RWPE1 (cell line): ENCODE measurements at regions not wholly inside any gene's neighbourhood (a gene's known extent, or its start where the extent isn't known, plus 50 kb on each side); places are given as distances from the start of the nearest gene placed in this dataset.

Experiments
- CTCF ChIA-PET: fragments of 350-600 bp; sonication (Branson Sonifier 250); formaldehyde crosslinking; extraction: SDS; loops from one replicate; lab custom pipeline; 2021; lab: Yijun Ruan, JAX
- POLR2A ChIA-PET: fragments of 400-600 bp; formaldehyde crosslinking; extraction: SDS; loops from one replicate; lab custom pipeline; 2020; ENCODE audit warnings: antibody characterized with exemption; ENCODE audit not compliant: low non-redundant PET; lab: Yijun Ruan, JAX
- DNase-seq: peaks from one replicate; pipeline ENCODE4 v3.0.0; 2012; ENCODE audit warnings: low spot score
- H3K27ac ChIP-seq: fragments of 450-650 bp; 2 replicates; pipeline ENCODE4 v1.5.1; 2017
- CTCF ChIP-seq: fragments of 450-650 bp; conservative IDR thresholded peaks from 2 replicates; pipeline ENCODE4 v1.5.1; 2017; ENCODE audit warnings: low read depth, mild to moderate bottlenecking

- no peak for DNase-seq
Observed at GRCh38 chr2:71851094-71851750, 296.4 kb downstream of the CYP26B1 start.

GRCh38 chr2:71850306-71850801 lies 297.3 kb downstream of the CYP26B1 start:
- no peak for TF ChIP-seq CTCF
- DNase-seq = no peak
- H3K27ac ChIP-seq = no peak overlapping the region
- POLR2A ChIA-PET = no interaction called here
- CTCF ChIA-PET = no interaction called here

More at GRCh38 chr2:71851094-71851750, 296.4 kb downstream of the CYP26B1 start:
- no peak for TF ChIP-seq CTCF
- no peak overlapping the region for H3K27ac ChIP-seq
- ChIA-PET POLR2A (no interaction called here), CTCF (no interaction called here)

GRCh38 chr2:71849607-71850305 lies 297.9 kb downstream of the CYP26B1 start:
- DNase-seq = no peak
- CTCF ChIA-PET = no interaction called here

GRCh38 chr2:71849111-71849510 lies 298.6 kb downstream of the CYP26B1 start:
- ChIA-PET CTCF (interaction anchor here (0.7 kb wide), 1 partner anchor 301 kb away, joined by 7 read pairs; no protein-coding TSS in a partner anchor), POLR2A (no interaction called here)
- no peak for TF ChIP-seq CTCF
- no peak for DNase-seq
- no peak overlapping the region for H3K27ac ChIP-seq

More at GRCh38 chr2:71849607-71850305, 297.9 kb downstream of the CYP26B1 start:
- POLR2A ChIA-PET = no interaction called here
- H3K27ac ChIP-seq = no peak overlapping the region
- no peak for TF ChIP-seq CTCF

GRCh38 chr2:71846669-71847291 lies 300.9 kb downstream of the CYP26B1 start:
- DNase-seq = no peak
- no peak for TF ChIP-seq CTCF
- POLR2A ChIA-PET = no interaction called here
- CTCF ChIA-PET = interaction anchor here (0.7 kb wide), 1 partner anchor 148 kb away, joined by 4 read pairs; no protein-coding TSS in a partner anchor
- H3K27ac ChIP-seq = no peak overlapping the region

- POLR2A ChIA-PET = no interaction called here
- CTCF ChIA-PET = interaction anchor here (0.7 kb wide), 1 partner anchor 148 kb away, joined by 4 read pairs; no protein-coding TSS in a partner anchor
- no peak overlapping the region for H3K27ac ChIP-seq
- DNase-seq = no peak
- TF ChIP-seq CTCF = no peak
Observed at GRCh38 chr2:71846072-71846471, 301.6 kb downstream of the CYP26B1 start.
